ENCODE measurements at regions not wholly inside any gene's neighbourhood (a gene's known extent, or its start where the extent isn't known, plus 50 kb on each side); places are given as distances from the start of the nearest gene placed in this dataset.
"Not testable (repeated sequence)": the region's sequence is repeated elsewhere in the genome, so short reads cannot be mapped to it uniquely, and the experiment has no call there.

DNA sequence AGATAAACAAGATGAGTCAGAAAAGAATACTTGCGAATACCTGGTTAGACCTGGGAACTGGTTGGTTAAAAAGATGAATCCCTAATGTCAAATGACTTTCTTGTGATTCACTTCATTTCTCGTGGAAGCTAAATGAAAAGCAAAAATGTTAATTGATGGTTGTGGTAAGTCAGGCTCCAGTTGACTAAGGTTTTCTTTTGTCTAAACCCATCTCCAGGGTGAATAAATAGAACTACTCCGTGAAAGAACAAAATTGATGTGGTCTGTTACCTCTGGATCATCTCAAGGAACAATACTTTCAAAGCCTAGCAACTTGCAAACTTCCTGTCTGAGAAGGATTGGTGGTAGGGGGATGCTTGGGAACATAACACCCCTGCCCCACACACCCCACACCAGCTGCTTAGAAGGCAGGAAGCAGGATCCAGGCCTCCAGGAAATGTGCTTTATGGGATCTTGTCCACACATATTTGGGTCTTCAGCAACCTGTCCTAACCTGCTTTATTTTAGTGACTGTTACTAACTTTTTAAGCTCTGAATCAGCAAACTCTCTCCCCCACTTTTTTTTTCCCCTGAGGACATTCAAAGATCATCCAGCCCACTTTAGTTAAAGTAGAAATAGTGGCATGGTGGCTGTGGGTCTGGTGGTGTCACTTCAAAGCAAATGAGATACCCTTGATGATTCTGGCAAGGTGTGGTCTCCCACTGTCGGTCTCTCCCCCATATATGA, 60.4 kb upstream of the PTHLH start:
- H3K27ac ChIP-seq = no peak overlapping the region
- TF ChIP-seq, protein P1, sequence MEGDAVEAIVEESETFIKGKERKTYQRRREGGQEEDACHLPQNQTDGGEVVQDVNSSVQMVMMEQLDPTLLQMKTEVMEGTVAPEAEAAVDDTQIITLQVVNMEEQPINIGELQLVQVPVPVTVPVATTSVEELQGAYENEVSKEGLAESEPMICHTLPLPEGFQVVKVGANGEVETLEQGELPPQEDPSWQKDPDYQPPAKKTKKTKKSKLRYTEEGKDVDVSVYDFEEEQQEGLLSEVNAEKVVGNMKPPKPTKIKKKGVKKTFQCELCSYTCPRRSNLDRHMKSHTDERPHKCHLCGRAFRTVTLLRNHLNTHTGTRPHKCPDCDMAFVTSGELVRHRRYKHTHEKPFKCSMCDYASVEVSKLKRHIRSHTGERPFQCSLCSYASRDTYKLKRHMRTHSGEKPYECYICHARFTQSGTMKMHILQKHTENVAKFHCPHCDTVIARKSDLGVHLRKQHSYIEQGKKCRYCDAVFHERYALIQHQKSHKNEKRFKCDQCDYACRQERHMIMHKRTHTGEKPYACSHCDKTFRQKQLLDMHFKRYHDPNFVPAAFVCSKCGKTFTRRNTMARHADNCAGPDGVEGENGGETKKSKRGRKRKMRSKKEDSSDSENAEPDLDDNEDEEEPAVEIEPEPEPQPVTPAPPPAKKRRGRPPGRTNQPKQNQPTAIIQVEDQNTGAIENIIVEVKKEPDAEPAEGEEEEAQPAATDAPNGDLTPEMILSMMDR (conservative IDR thresholded peaks at IDR 0.05) = no peak

DNA sequence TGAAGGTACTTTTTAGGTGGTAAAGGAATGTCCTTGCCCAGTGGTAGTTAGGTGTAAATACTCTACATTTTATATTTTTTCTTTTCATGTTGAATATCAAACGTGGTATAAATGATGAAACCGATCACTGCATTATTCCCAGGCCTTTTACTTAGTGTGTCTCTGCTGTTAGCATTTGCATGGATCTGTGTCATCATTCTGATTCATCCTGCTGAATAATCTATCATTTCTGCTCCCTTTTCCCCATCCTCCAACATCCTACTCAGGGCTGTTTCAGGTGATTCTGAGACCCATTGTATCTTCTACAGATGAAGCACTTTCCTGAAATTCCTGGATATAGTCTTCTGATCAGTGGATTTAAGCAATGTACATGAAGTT, 61.0 kb upstream of the PTHLH start:
- TF ChIP-seq, protein P1 (conservative IDR thresholded peaks at IDR 0.05) = no peak
- no peak overlapping the region for H3K27ac ChIP-seq

DNA sequence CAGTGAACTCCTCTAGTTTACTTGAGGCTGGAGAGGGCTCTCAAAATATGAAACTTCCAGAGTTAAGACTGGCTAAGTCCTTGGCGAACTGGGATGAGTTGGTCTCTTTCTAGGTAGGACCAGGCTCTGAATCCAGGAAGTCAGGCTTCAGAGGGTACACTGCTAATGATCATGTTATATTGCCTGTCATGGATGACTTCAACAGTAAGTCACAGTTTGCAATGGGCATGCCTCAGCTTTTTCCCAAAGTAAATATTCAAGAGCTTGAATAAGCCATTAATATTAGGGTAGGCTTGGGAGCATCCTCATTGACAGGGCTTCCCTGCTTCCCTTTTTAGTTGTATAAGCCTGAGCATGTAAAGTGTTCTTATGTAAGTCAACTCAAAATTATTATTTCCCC, 61.7 kb upstream of the PTHLH start:
- TF ChIP-seq, protein P1 (conservative IDR thresholded peaks at IDR 0.05) = no peak
- H3K27ac ChIP-seq = no peak overlapping the region

DNA sequence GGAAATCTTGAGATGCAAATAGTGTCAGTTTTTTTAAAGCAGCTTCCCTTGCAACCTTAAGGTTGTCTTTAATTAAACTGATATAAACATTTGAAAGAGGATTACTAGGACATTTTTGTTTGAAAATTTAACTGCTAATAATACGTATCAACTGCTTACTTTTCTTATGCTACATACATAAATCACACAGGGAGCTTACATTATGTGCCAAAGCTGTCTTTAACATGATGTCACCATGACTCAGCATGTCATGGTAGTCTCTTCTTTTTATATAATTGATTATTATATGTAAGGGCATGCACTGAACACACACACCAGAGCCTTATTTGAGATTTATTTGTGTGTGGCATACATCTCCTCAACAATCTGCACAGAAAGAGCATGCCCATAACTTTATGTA, 63.0 kb upstream of the PTHLH start:
- TF ChIP-seq, protein P1 (conservative IDR thresholded peaks at IDR 0.05) = no peak
- no peak overlapping the region for H3K27ac ChIP-seq

DNA sequence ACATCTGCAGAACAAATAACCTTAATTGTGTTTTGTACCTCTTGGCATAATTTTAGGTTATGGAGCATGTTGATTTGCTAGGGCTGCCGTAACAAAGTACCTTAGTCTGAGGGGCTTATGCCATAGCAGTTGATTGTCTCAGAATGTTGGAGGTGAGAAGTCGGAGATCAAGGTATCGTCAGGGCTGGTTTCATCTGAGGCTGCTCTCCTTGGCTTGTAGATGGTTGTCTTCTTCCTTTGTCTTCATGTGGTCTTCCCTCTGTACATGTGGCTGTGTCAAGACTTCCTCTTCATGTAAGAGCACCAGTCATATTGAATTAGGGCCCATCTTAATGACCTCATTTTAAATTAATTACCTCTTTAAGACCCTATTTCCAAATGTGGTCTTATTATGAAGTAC, 64.4 kb upstream of the PTHLH start:
- TF ChIP-seq, protein P1 (conservative IDR thresholded peaks at IDR 0.05) = no peak
- H3K27ac ChIP-seq = no peak overlapping the region

DNA sequence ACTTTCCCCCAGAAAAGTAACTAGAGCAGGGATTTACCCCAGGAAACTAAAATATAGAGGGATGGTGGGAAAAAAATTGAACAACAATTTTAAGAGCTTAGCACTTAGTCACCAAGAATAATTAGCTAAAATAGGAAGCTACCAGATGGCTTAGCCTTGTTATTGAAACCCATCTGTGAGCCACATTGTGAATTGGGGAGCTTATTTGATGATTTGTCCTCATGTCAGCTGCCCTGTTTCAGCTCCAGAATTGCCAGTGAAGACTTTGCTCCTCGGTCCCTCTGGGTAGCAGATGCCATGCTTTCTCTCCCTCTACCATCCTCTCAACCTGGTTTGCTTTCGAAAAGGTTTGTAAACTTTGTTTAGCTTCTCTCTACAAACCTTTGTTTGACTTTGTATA, 67.7 kb upstream of the PTHLH start:
- TF ChIP-seq, protein P1 (conservative IDR thresholded peaks at IDR 0.05) = no peak
- H3K27ac ChIP-seq = no peak overlapping the region

DNA sequence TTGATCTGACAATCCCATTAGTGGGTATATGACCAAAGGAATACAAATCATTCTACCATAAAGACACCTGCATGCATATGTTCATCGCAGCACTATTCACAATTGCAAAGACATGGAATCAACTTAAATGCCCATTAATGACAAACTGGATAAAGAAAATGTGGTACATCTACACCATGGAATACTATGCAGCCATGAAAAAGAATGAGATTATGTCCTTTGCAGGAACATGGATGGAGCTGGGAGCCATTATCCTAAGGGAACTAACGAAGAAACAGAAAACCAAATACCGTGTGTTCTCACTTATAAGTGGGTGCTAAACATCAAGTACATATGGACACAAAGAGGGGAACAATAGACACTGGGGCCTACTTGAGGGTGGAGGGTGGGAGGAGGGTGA, 74.1 kb upstream of the PTHLH start:
- not testable (repeated sequence) for H3K27ac ChIP-seq

DNA sequence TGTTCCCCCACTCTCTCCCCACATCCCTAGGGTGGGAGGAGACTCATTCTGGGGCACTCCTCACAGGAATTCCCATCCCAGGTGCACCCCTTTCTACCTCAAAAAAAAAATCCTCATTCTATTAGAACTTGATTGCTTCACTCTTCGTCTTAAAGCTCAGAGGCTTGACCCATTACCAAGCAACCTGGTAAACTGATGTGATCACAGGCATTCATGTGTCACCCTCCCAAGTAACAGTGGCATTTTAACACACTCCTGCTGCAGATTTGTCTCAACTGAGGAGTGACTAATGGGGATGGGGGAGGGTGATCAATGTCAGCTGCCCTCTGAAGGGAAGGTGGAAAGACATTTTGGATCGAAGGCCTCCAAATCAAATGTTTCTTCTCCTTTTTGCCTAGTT, 78.1 kb upstream of the PTHLH start:
- TF ChIP-seq, protein P1 (conservative IDR thresholded peaks at IDR 0.05) = no peak
- no peak overlapping the region for H3K27ac ChIP-seq

All from VCaP (cell line).